Fibroblast of skin of right quadriceps (primary cell): ENCODE measurements at regions not wholly inside any gene's neighbourhood (a gene's known extent, or its start where the extent isn't known, plus 50 kb on each side); places are given as distances from the start of the nearest gene placed in this dataset.

Experiments used
- DNase-seq: peaks from one replicate; pipeline ENCODE4 v3.0.0-alpha.2; 2013

DNA sequence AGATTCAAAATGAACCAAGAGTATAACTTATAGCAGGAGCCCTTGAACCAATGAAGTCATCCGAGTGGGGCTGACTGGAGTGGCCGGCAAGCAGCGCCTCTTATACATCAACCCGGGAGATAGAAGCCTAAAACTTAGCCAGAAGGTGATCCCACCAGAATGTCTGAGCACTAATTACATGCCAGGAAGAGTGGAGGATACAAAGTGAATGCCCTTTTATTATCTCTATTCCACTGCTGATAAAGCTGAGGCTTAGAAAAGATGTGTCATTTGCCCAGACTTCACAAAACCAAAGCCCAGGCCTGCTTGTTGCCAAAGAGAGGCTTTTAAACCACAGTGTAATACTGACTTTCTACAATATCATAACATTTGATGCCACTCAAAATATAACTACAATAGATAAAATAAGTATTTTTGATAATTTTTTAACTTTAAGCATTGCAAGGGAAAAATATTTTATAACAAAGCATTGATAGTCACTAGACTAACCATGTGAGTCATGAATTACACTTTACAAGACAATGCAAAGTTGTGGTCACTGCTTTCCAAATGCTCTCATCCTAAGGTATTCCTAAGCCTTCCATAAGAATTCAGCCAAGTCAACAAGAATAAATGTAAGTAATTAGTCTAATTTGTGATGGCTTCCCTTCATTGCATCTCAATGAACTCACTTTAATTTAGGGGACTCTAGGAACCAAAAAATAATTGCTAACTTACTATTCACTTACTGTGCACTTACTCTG lies 58.6 kb upstream of the ARID5B start:
- peak; percentile 82 for DNase-seq

DNA sequence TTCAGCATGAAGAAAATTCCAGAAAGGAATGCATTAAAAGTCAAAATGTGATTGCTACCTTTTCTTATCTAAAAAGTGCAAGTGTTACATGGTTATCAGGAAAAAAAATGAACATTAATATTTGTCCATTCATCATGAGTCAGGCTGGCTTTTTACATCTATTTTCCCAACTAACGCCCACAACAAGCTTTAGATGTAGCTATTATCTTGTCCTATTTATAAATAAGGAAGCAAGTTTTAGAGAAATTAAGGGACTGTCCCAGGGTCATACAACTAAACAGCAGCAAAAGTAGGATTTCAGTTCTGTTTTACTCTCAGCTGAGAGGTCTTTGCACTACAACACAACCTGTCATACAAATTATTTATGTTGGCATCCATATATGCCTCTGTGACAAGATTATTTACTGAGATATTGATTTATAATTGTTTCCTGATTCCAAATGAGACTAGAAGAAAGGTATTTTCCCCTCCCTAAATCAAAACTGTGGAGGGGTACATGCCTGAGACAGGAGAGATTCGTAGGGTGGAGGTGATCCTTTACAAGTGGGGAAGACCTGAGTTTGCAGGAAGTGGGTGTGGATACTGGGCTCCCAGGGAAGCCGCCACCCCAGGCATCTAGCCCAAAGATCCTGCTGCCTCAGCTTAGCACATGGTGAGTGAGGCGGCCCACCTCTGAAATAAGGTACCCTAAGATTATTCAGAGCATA lies 57.2 kb upstream of the ARID5B start:
- DNase-seq, result no peak

DNA sequence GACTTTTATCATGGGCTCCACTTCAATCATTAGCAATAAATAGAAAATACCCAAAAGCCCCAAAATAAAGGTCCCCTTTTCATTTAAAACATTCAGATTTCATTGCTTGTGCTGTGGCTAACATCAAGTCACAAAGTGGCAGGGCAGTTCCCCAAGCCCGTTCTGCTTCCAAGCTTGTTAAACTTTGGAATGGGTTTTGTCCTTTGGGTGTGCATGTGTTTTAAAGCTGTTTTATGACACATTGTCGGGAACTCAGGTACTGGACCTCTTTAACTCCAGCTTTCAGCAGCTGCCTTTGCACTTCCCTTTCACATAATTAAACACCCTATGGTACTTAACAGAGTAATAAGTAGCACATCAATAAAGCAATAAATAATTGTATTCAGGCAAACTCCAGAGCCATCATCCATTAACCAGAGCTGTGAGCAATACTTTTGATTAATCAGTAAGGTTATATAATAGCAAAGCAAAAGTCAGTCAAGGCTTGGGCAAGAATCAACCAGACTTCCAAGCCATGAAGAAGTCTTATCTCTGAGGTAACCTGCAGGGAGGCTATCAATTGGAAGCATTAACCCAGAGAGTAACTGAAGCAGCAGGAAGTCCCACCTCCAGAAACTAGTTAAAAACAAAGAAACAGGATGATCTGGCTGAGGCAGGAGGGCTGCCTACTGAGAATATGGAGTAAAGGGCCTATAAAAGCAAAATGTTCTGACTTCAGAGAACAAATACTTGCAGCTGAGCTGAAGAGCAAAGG lies 56.1 kb upstream of the ARID5B start:
- no peak for DNase-seq

DNA sequence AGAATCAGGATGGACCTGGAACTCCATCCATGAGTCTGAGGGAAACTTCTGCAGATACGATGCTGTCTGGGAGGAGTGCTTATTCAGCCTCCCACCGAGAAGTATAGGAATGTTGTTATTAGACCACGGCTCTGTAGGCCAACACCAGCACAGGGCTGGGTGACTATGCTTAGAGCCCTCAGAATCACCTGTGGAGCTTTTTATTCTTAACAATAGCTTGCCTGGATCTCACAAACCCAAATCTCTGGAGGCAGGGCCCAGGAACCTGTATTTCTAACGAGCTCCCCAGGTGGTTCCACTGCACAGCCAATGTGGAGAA lies 55.6 kb upstream of the ARID5B start:
- no peak for DNase-seq

DNA sequence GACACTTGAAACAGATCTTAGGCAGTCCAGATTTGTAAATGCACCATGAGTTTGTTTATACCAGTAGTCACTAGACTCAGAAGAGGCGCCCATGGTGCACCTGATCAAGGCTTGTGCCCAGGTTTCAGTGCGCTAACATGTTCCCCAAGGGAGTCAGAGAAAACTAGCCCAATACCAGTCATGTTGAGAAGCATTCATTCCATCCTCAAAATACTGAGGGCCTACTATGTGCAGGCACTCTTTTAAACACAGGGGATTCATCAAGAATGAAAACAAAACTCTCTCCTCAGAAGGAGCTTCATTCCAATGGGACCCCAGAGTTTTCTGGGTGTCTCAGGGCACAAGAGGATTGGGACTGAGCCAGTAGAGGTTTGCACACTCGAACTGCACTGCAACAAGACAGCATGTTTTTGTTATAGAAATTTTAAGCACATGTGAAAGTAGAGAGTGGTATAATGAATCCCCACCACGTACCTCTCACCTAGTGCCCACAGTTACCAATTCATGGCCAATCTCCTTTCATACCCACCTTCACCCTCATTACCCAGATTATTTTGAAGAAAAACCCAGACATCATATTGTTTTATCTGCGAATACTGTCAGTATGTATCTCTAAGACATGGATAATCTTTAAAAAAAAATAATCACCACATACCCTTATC lies 55.0 kb upstream of the ARID5B start:
- no peak for DNase-seq

DNA sequence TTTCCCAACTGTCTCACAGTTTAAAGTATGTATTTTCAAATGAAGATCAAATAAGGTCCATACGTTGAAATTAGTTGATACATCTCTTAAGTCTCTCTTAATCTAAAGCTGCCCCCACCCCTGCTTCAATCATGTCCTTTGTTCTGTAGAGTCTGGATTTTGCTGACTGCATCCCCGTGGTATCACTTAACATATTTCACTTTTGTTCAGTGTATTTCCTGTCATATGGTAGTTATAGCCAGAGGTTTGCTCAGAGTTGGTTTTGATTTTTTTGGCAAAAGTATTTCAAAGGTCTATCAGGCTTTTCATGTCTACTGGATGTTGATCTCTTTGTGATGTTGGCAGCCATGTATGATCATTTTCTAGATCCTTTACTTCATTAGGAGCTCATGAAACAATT lies 54.4 kb upstream of the ARID5B start:
- peak; percentile 10 for DNase-seq

DNA sequence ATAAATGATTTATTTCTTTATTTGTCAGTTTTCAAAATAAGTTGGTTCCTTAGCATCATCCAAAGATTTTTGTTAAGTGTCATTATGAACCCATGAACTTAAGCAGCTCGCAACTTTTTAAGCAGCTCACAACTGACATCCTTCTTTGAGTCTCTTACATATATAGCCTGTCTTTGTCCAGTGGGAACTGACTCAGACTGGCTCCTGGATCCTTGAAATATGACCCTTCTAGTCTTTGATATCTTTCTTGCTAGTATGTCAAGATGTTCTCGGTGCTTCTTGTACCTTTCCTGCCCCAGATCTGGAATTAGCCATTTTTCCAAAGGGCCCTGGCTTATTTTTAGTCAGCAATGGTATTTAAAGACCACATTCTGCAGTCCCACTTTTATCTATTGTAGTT lies 53.9 kb upstream of the ARID5B start:
- peak; percentile 17 for DNase-seq

DNA sequence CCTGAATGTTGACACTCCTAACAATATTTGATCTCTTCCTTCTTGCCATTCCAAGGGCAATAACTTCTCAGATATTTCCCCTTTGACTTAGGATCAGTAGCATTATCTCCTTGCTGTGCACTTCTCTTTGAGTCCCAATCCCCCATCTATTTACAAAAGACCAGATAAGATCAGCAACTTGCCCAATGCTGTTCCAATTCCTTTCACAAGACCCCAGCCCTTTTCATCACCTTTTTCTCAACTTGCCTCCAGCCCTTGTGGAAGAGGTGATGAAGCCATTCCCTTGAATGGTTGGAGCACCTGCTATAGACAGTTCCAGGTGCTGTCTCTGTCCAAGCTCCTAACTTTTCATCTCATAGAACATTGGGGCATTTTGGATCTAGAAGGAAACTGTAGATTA lies 51.1 kb upstream of the ARID5B start:
- no peak for DNase-seq
